ENCODE measurements at regions not wholly inside any gene's neighbourhood (a gene's known extent, or its start where the extent isn't known, plus 50 kb on each side); places are given as distances from the start of the nearest gene placed in this dataset.

GRCh38 chr5:33334829-33335228, 105.9 kb upstream of the TARS1 start:
- intact Hi-C loops (cut with DNase I) = no loop called here
- 82% methylated on average over 1 of the region's 1 CpG for WGBS
- no peak for DNase-seq (ENCODE audit: extremely low spot score)
- no peaks in the 10 kb centered on the region for H3K9me3 ChIP-seq
- H3K27me3 ChIP-seq = no peaks in the 10 kb centered on the region
- no peak overlapping the region for H3K27ac ChIP-seq (replicated peaks in 1 of 4)
- H3K4me3 ChIP-seq = no peak overlapping the region
- peaks cover 5 to 36% (median 27%) of the 10 kb centered on the region in 4 donors for H3K4me1 ChIP-seq
- H3K36me3 ChIP-seq = no peaks in the 10 kb centered on the region
- TF ChIP-seq EP300 (IDR thresholded peaks at IDR 0.05) (no peak), POLR2A (IDR thresholded peaks at IDR 0.05; ENCODE audit: low read depth) (no peak), POLR2AphosphoS5 (IDR thresholded peaks at IDR 0.05) (no peak)
- TF ChIP-seq, protein P1, sequence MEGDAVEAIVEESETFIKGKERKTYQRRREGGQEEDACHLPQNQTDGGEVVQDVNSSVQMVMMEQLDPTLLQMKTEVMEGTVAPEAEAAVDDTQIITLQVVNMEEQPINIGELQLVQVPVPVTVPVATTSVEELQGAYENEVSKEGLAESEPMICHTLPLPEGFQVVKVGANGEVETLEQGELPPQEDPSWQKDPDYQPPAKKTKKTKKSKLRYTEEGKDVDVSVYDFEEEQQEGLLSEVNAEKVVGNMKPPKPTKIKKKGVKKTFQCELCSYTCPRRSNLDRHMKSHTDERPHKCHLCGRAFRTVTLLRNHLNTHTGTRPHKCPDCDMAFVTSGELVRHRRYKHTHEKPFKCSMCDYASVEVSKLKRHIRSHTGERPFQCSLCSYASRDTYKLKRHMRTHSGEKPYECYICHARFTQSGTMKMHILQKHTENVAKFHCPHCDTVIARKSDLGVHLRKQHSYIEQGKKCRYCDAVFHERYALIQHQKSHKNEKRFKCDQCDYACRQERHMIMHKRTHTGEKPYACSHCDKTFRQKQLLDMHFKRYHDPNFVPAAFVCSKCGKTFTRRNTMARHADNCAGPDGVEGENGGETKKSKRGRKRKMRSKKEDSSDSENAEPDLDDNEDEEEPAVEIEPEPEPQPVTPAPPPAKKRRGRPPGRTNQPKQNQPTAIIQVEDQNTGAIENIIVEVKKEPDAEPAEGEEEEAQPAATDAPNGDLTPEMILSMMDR (IDR thresholded peaks at IDR 0.05) = no peak

DNA sequence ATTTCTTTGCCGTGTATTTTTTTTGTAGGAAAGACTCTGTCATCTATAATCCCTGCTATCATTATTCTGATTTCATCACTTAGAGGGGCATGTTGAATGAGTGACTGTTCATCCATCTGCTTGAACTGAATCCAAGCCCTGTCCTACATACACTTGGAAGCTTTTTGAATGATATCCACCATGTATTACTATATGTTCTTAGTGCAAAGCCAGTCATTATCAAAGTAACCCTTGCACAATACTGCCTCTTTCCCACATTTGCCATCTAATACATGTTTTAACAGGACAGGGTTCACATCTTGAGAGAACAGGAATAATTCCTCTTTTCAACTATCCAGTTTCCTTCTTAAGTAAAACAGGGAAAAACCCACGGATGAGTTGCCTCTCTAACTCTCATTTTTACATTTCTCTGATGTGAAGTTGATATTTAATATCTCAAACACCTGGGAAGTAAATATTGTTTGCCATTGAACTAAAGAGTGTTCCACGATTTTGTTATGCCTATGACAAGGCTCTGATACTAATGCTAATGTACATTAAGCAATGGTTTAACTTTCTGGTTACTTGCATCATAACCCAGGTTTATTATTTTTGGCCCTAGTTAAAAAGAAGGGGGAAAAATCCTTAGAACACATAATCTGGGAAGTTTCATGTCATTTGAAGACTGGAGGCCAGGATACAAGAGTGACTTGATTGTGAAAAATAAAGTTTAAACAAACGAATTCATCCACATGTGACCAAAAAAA, 103.7 kb upstream of the TARS1 start:
- Histone ChIP-seq H3K36me3 (no peaks in the 10 kb centered on the region), H3K27ac (replicated peaks in 1 of 4) (no peak overlapping the region), H3K9me3 (no peaks in the 10 kb centered on the region), H3K4me3 (no peak overlapping the region), H3K27me3 (no peaks in the 10 kb centered on the region), H3K4me1 (peaks cover 2 to 18% (median 13%) of the 10 kb centered on the region in 4 donors)
- DNase-seq (ENCODE audit: extremely low spot score) = no peak
- 48% methylated on average over 4 of the region's 4 CpGs for WGBS
- TF ChIP-seq, protein P1 (IDR thresholded peaks at IDR 0.05) = no peak
- TF ChIP-seq POLR2AphosphoS5 (IDR thresholded peaks at IDR 0.05) = no peak
- intact Hi-C loops (cut with DNase I) = no loop called here

- TF ChIP-seq POLR2AphosphoS5 (IDR thresholded peaks at IDR 0.05) = no peak
- TF ChIP-seq, protein P1 (IDR thresholded peaks at IDR 0.05) = no peak
- no peak for TF ChIP-seq POLR2A (IDR thresholded peaks at IDR 0.05; ENCODE audit: low read depth)
- TF ChIP-seq EP300 (IDR thresholded peaks at IDR 0.05) = no peak
- DNase-seq (ENCODE audit: extremely low spot score) = no peak
- Histone ChIP-seq H3K27me3 (no peaks in the 10 kb centered on the region), H3K4me1 (peaks cover 2 to 17% (median 12%) of the 10 kb centered on the region in 4 donors), H3K27ac (replicated peaks in 1 of 4) (no peak overlapping the region), H3K9me3 (no peaks in the 10 kb centered on the region), H3K4me3 (no peak overlapping the region), H3K36me3 (no peaks in the 10 kb centered on the region)
- 49% methylated on average over 2 of the region's 2 CpGs for WGBS
- intact Hi-C loops (cut with DNase I) = no loop called here
Observed at GRCh38 chr5:33337637-33337992, 103.2 kb upstream of the TARS1 start.

DNA sequence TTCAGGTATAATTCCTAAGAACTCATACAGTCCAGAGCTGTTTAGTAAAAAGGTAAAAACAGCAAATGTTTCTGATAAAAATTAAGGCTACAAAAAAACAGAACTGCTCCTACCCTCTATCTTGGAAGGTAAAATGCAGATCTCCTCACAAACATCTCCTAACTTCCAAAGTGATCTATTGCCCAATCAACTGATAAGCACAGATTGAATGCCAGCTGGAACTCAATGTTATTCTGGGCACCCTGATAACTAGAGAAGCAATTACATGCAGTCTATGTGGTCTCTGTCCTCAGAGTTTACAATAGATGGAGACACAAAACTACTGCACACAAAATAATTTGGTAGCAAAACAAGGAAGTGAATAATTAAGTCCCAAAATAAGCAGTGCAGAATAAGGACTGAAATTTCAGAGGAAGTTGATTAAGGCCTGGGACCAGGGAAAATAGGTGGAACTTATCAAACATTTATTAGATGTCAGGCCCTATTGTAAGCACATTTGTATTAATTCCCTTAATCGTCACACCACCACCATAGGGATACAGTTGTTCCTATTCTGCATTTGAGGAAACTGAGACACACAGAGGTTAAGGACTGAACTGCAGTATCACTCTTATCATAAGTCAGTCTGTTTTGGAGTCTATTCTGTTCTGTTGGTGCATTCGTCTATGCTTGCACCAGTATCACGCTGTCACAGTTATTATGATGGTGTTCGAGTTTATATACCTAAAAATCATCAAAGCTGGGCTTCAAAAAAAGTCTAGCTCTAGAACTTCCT, 102.2 kb upstream of the TARS1 start:
- Histone ChIP-seq H3K36me3 (no peaks in the 10 kb centered on the region), H3K9me3 (no peaks in the 10 kb centered on the region), H3K4me1 (peaks cover 2 to 17% (median 10%) of the 10 kb centered on the region in 4 donors), H3K4me3 (no peak overlapping the region), H3K27ac (replicated peaks in 1 of 4) (no peak overlapping the region), H3K27me3 (no peaks in the 10 kb centered on the region)
- intact Hi-C loops (cut with DNase I) = no loop called here
- WGBS = 90% methylated on average over 4 of the region's 4 CpGs
- no peak for DNase-seq (ENCODE audit: extremely low spot score)
- TF ChIP-seq POLR2A (IDR thresholded peaks at IDR 0.05; ENCODE audit: low read depth) (no peak), POLR2AphosphoS5 (IDR thresholded peaks at IDR 0.05) (no peak), EP300 (IDR thresholded peaks at IDR 0.05) (no peak)
- TF ChIP-seq, protein P1 (IDR thresholded peaks at IDR 0.05) = no peak

All from esophagus muscularis mucosa (tissue), 4 donors.